Activated naive CD4-positive, alpha-beta T cell treated with anti-CD3 and anti-CD28 coated beads for 36 hours (primary cell): ENCODE measurements at regions not wholly inside any gene's neighbourhood (a gene's known extent, or its start where the extent isn't known, plus 50 kb on each side); places are given as distances from the start of the nearest gene placed in this dataset.
A peak's percentile ranks its signal among the peaks of the same experiment; 100 is the strongest.
"Not testable (repeated sequence)": the region's sequence is repeated elsewhere in the genome, so short reads cannot be mapped to it uniquely, and the experiment has no call there.

Experiments used
- CTCF ChIA-PET: fragments of 350-600 bp; sonication (Branson Sonifier 250); formaldehyde crosslinking; loops from one replicate; lab custom pipeline; 2021; ENCODE audit warnings: antibody characterized with exemption; lab: Charles Lee
- DNase-seq: peaks from one replicate; pipeline ENCODE4 v3.0.0-alpha.2; 2020
- H3K27ac Mint-ChIP-seq: one replicate; pipeline ENCODE4 v1.8.0; 2021; ENCODE audit warnings: mild to moderate bottlenecking, mixed read lengths
- H3K27me3 Mint-ChIP-seq: one replicate; pipeline ENCODE4 v1.8.0; 2021; ENCODE audit warnings: low read depth, mixed read lengths
- H3K36me3 Mint-ChIP-seq: one replicate; pipeline ENCODE4 v1.8.0; 2021; ENCODE audit warnings: low read depth, mixed read lengths
- H3K4me1 Mint-ChIP-seq: one replicate; pipeline ENCODE4 v1.8.0; 2021; ENCODE audit warnings: low read depth, mixed read lengths
- H3K4me3 Mint-ChIP-seq: one replicate; pipeline ENCODE4 v1.8.0; 2021; ENCODE audit warnings: mild to moderate bottlenecking, moderate library complexity, mixed read lengths
- H3K9me3 Mint-ChIP-seq: one replicate; pipeline ENCODE4 v1.8.0; 2021; ENCODE audit warnings: mixed read lengths
- intact Hi-C: fragments of 100-400 bp; cut with micrococcal nuclease; formaldehyde crosslinking; loops from one replicate; pipeline ENCODE4 v1.15.1; 2023

- Mint-ChIP-seq H3K27ac (no peak overlapping the region), H3K4me3 (no peak overlapping the region), H3K9me3 (peaks cover 43% of the 10 kb centered on the region), H3K4me1 (peaks cover 15% of the 10 kb centered on the region), H3K27me3 (no peaks in the 10 kb centered on the region), H3K36me3 (peaks cover 27% of the 10 kb centered on the region)
- CTCF ChIA-PET, result interaction anchor here (1.6 kb wide), 1 partner anchor 14 kb away, joined by 3 read pairs; no protein-coding TSS in a partner anchor
- intact Hi-C loops, result no loop called here
- peak; percentile 53 for DNase-seq
Observed at GRCh38 chr6:144675231-144675861, 390.2 kb downstream of the UTRN start.

DNA sequence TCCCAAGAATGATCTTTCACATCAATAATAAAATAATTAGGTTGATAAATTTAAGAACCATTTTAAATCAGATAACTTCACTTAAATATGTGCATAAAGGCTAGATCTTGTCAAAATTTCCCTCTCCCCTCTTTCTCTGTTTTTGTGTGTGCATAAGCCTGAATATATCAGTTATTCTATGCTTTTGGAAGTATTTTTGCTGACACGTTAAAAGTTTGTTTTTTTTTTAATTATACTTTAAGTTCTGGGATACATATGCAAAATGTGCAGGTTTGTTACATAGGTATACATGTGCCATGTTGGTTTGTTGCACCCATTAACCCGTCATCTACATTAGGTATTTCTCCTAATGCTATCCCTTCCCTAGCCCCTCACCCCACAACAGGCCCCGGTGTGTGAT lies 391.2 kb downstream of the UTRN start:
- Mint-ChIP-seq H3K36me3 (peaks cover 27% of the 10 kb centered on the region), H3K9me3 (peaks cover 33% of the 10 kb centered on the region), H3K4me1 (peaks cover 14% of the 10 kb centered on the region)
- DNase-seq, H3K27ac Mint-ChIP-seq, H3K27me3 Mint-ChIP-seq, H3K4me3 Mint-ChIP-seq, CTCF ChIA-PET, intact Hi-C loops: not testable (repeated sequence)

DNA sequence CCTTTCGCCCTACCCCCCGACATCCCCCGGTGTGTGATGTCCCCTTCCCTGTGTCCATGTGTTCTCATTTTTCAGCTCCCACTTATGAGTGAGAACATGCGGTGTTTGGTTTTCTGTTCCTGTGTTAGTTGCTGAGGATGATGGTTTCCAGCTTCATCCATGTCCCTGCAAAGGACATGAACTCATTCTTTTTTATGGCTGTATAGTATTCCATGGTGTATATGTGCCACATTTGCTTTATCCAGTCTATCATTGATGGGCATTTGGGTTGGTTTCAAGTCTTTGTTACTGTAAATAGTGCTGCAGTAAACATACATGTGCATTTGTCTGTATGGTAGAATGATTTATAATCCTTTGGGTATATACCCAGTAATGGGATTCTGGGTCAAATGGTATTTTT lies 392.1 kb downstream of the UTRN start:
- CTCF ChIA-PET, H3K27ac Mint-ChIP-seq, DNase-seq, H3K27me3 Mint-ChIP-seq, H3K4me3 Mint-ChIP-seq, intact Hi-C loops: not testable (repeated sequence)
- H3K9me3 Mint-ChIP-seq, result peaks cover 24% of the 10 kb centered on the region
- H3K36me3 Mint-ChIP-seq, result peaks cover 26% of the 10 kb centered on the region
- H3K4me1 Mint-ChIP-seq, result peaks cover 12% of the 10 kb centered on the region

DNA sequence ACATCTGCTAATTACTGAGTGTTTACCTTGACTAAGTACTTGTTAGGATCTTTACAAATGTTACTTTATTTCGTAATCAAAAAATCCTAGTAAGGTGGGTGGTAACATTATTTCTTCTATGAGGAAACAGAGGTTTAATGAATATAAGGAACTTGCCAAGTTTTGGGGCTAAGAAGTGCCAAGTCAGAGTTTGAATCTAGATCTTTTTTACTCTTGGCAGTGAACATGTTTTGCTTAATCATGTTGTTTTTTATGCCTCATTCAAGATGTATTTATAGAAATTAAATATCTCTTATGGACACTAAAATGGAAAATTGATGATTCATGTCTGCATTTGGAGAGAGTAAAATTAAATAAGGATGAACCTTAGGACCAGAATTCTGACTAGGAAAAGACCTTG lies 393.7 kb downstream of the UTRN start:
- CTCF ChIA-PET, result no interaction called here
- Mint-ChIP-seq H3K4me1 (peaks cover 7% of the 10 kb centered on the region), H3K27ac (no peak overlapping the region), H3K9me3 (peaks cover 13% of the 10 kb centered on the region), H3K4me3 (no peak overlapping the region), H3K36me3 (peaks cover 32% of the 10 kb centered on the region), H3K27me3 (no peaks in the 10 kb centered on the region)
- intact Hi-C loops, result no loop called here
- DNase-seq, result no peak

- DNase-seq, result no peak
- Mint-ChIP-seq H3K4me3 (no peak overlapping the region), H3K9me3 (peaks cover 21% of the 10 kb centered on the region), H3K27ac (no peak overlapping the region), H3K4me1 (no peaks in the 10 kb centered on the region), H3K36me3 (peaks cover 46% of the 10 kb centered on the region), H3K27me3 (no peaks in the 10 kb centered on the region)
- CTCF ChIA-PET, result interaction anchor here (0.9 kb wide), 1 partner anchor 43 kb away, joined by 4 read pairs; no protein-coding TSS in a partner anchor
- intact Hi-C loops, result no loop called here
Observed at GRCh38 chr6:144681334-144681733, 396.2 kb downstream of the UTRN start.

- intact Hi-C loops, result no loop called here
- Mint-ChIP-seq H3K36me3 (peaks cover 57% of the 10 kb centered on the region), H3K9me3 (peaks cover 26% of the 10 kb centered on the region), H3K4me1 (no peaks in the 10 kb centered on the region), H3K4me3 (no peak overlapping the region), H3K27ac (no peak overlapping the region), H3K27me3 (no peaks in the 10 kb centered on the region)
- CTCF ChIA-PET, result no interaction called here
- DNase-seq, result no peak
Observed at GRCh38 chr6:144683216-144684070, 398.3 kb downstream of the UTRN start.

DNA sequence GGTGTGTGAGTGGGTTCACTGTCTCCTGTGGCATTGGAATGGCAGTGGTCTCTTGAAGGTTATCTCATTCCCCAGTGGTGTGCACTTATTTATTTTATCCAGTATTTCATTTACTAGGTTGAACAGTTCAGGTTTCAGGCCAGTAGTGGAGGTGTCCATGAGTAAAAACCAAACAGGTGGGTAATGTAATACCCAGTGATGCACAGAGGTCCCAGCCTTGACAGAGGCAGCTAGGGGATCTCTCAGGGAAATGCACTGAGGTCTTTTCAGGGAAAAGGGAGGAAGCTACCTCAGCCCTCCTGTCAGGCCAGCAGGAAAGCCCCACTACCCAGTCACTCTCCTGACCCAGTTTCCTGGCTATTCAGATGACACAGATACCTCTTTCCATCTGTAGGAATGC lies 403.6 kb downstream of the UTRN start:
- Mint-ChIP-seq H3K4me1 (peaks cover 10% of the 10 kb centered on the region), H3K27me3 (no peaks in the 10 kb centered on the region), H3K27ac (no peak overlapping the region), H3K36me3 (peaks cover 54% of the 10 kb centered on the region), H3K4me3 (no peak overlapping the region), H3K9me3 (peaks cover 33% of the 10 kb centered on the region)
- no peak for DNase-seq
- intact Hi-C loops, result no loop called here
- CTCF ChIA-PET, result interaction anchor here (0.9 kb wide), 1 partner anchor 66 kb away, joined by 4 read pairs; no protein-coding TSS in a partner anchor

DNA sequence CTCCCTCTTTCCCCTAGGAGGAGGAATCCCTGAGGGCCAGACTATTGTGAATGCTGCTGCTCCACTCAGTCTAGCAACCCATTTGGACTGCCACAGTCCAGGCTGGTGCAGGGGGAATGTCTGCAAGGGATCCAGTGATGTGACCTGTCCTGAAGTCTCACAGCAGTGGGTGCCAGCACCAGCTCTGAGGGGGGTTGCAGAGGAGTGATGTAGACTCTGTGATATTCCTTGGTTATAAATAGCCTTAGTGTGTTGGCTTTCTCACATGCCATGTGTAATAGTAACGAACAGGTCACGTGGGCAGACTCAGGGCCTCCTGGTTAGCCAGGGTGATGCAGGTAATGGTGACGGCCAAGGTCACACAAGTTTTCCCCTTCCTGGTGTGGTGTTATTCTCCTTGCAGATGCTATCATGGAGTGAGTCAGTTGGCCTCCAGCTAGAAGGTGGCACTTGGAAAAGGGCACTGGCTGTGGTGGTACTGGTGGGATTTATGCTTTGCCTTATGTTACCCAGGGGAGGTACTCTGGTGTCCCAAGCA lies 404.4 kb downstream of the UTRN start:
- H3K4me1 Mint-ChIP-seq, result peaks cover 16% of the 10 kb centered on the region
- H3K27ac Mint-ChIP-seq, result no peak overlapping the region
- intact Hi-C loops, result no loop called here
- H3K9me3 Mint-ChIP-seq, result peaks cover 33% of the 10 kb centered on the region
- H3K4me3 Mint-ChIP-seq, result no peak overlapping the region
- peaks cover 48% of the 10 kb centered on the region for H3K36me3 Mint-ChIP-seq
- CTCF ChIA-PET, result no interaction called here
- no peaks in the 10 kb centered on the region for H3K27me3 Mint-ChIP-seq
- no peak for DNase-seq

DNA sequence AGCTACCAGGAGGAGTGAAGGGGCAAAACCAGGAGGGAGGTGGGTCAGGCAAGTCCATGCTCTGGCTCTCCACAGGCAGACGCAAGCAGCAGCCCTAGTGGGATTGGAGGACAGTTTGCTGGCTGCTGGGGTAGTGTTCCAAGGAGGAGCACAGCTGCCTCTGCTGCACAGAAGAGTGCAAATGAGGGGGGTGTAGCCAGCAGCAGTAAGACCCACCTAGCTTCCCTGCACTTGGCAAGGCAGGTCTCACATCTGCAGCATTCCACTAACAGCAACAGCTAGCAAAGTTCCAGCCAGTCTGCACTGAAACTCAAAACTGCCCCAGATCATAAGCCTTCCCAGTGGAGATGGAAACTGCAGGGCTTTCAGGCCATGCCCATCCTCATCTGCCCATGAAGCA lies 405.0 kb downstream of the UTRN start:
- CTCF ChIA-PET, result no interaction called here
- Mint-ChIP-seq H3K27ac (no peak overlapping the region), H3K4me3 (no peak overlapping the region), H3K9me3 (peaks cover 30% of the 10 kb centered on the region), H3K4me1 (peaks cover 18% of the 10 kb centered on the region), H3K27me3 (no peaks in the 10 kb centered on the region), H3K36me3 (peaks cover 46% of the 10 kb centered on the region)
- DNase-seq, result no peak
- intact Hi-C loops, result no loop called here

- Mint-ChIP-seq H3K36me3 (peaks cover 41% of the 10 kb centered on the region), H3K27ac (no peak overlapping the region), H3K4me1 (peaks cover 18% of the 10 kb centered on the region), H3K9me3 (peaks cover 25% of the 10 kb centered on the region), H3K27me3 (no peaks in the 10 kb centered on the region), H3K4me3 (no peak overlapping the region)
- CTCF ChIA-PET, result no interaction called here
- intact Hi-C loops, result no loop called here
- no peak for DNase-seq
Observed at GRCh38 chr6:144690666-144691065, 405.5 kb downstream of the UTRN start.

DNA sequence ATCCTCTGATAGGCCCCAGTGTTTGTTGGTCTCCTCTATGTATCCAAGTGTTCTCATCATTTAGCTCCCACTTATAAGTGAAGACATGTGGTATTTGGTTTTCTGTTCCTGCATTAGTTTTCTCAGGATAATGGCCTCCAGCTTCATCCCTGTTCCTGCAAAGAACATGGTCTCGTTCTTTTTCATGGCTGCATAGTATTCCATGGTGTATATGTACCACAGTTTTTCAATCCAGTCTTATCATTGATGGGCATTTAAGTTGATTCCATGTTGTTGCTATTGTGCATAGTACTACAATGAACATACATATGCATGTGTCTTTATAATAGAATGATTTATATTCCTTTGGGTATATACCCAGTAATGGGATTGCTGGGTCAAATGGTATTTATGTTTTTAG lies 406.9 kb downstream of the UTRN start:
- Mint-ChIP-seq H3K9me3 (peaks cover 12% of the 10 kb centered on the region), H3K4me1 (peaks cover 22% of the 10 kb centered on the region), H3K36me3 (peaks cover 28% of the 10 kb centered on the region)
- DNase-seq, H3K4me3 Mint-ChIP-seq, CTCF ChIA-PET, H3K27ac Mint-ChIP-seq, H3K27me3 Mint-ChIP-seq, intact Hi-C loops: not testable (repeated sequence)

GRCh38 chr6:144695858-144696533 lies 410.9 kb downstream of the UTRN start:
- Mint-ChIP-seq H3K27ac (no peak overlapping the region), H3K27me3 (no peaks in the 10 kb centered on the region), H3K4me3 (no peak overlapping the region), H3K36me3 (peaks cover 15% of the 10 kb centered on the region), H3K4me1 (peaks cover 24% of the 10 kb centered on the region), H3K9me3 (peaks cover 8% of the 10 kb centered on the region)
- DNase-seq, result no peak
- CTCF ChIA-PET, result no interaction called here
- intact Hi-C loops, result no loop called here
